ENCODE measurements at regions not wholly inside any gene's neighbourhood (a gene's known extent, or its start where the extent isn't known, plus 50 kb on each side); places are given as distances from the start of the nearest gene placed in this dataset.

GRCh38 chr12:125283521-125283920 lies 218.3 kb downstream of the AACS start:
- H3K36me3 ChIP-seq (ENCODE audit: control insufficient read depth, insufficient read depth, low read length): no peaks in the 10 kb centered on the region
- no peak for DNase-seq (ENCODE audit: extremely low read depth, insufficient read length)
- no peak for TF ChIP-seq CTCF (IDR thresholded peaks at IDR 0.05; ENCODE audit: insufficient read depth, low read length, poor library complexity, severe bottlenecking)
- no peak overlapping the region for H3K4me3 ChIP-seq (replicated peaks; ENCODE audit: low read depth, low read length)
- no peaks in the 10 kb centered on the region for H3K27me3 ChIP-seq (replicated peaks; ENCODE audit: control insufficient read depth, insufficient read depth, low read length)

GRCh38 chr12:125284087-125284486 lies 218.9 kb downstream of the AACS start:
- no peak overlapping the region for H3K4me3 ChIP-seq (replicated peaks; ENCODE audit: low read depth, low read length)
- no peaks in the 10 kb centered on the region for H3K27me3 ChIP-seq (replicated peaks; ENCODE audit: control insufficient read depth, insufficient read depth, low read length)
- no peaks in the 10 kb centered on the region for H3K36me3 ChIP-seq (ENCODE audit: control insufficient read depth, insufficient read depth, low read length)
- no peak for DNase-seq (ENCODE audit: extremely low read depth, insufficient read length)
- TF ChIP-seq CTCF (IDR thresholded peaks at IDR 0.05; ENCODE audit: insufficient read depth, low read length, poor library complexity, severe bottlenecking): no peak

- no peaks in the 10 kb centered on the region for H3K36me3 ChIP-seq (ENCODE audit: control insufficient read depth, insufficient read depth, low read length)
- TF ChIP-seq CTCF (IDR thresholded peaks at IDR 0.05; ENCODE audit: insufficient read depth, low read length, poor library complexity, severe bottlenecking): no peak
- DNase-seq (ENCODE audit: extremely low read depth, insufficient read length): no peak
- no peak overlapping the region for H3K4me3 ChIP-seq (replicated peaks; ENCODE audit: low read depth, low read length)
- no peaks in the 10 kb centered on the region for H3K27me3 ChIP-seq (replicated peaks; ENCODE audit: control insufficient read depth, insufficient read depth, low read length)
Observed at GRCh38 chr12:125284945-125285685, 219.9 kb downstream of the AACS start.

- no peak for TF ChIP-seq CTCF (IDR thresholded peaks at IDR 0.05; ENCODE audit: insufficient read depth, low read length, poor library complexity, severe bottlenecking)
- Histone ChIP-seq H3K4me3 (replicated peaks; ENCODE audit: low read depth, low read length) (no peak overlapping the region), H3K27me3 (replicated peaks; ENCODE audit: control insufficient read depth, insufficient read depth, low read length) (no peaks in the 10 kb centered on the region), H3K36me3 (ENCODE audit: control insufficient read depth, insufficient read depth, low read length) (no peaks in the 10 kb centered on the region)
- DNase-seq (ENCODE audit: extremely low read depth, insufficient read length): no peak
Observed at GRCh38 chr12:125286005-125286727, 220.9 kb downstream of the AACS start.

- no peak for TF ChIP-seq CTCF (IDR thresholded peaks at IDR 0.05; ENCODE audit: insufficient read depth, low read length, poor library complexity, severe bottlenecking)
- no peak for DNase-seq (ENCODE audit: extremely low read depth, insufficient read length)
- no peaks in the 10 kb centered on the region for H3K36me3 ChIP-seq (ENCODE audit: control insufficient read depth, insufficient read depth, low read length)
- no peaks in the 10 kb centered on the region; the same call in 1 of the 2 replicates for H3K27me3 ChIP-seq (replicated peaks; ENCODE audit: control insufficient read depth, insufficient read depth, low read length)
- H3K4me3 ChIP-seq (replicated peaks; ENCODE audit: low read depth, low read length): no peak overlapping the region
Observed at GRCh38 chr12:125287155-125287847, 222.1 kb downstream of the AACS start.

All from GM06990 (cell line).